GM18907 (cell line): ENCODE measurements at regions not wholly inside any gene's neighbourhood (a gene's known extent, or its start where the extent isn't known, plus 50 kb on each side); places are given as distances from the start of the nearest gene placed in this dataset.
"Not testable (repeated sequence)": the region's sequence is repeated elsewhere in the genome, so short reads cannot be mapped to it uniquely, and the experiment has no call there.

ENCODE experiments used
- ATAC-seq: cut with Tn5 transposase; IDR thresholded peaks from one replicate; pipeline ENCODE4 v1.9.1; 2021; ENCODE audit warnings: mild to moderate bottlenecking, moderate library complexity; ENCODE audit not compliant: unreplicated experiment

GRCh38 chr2:241956521-241957110 is 87.1 kb downstream of the RTP5 start:
- ATAC-seq = no peak

- no peak for ATAC-seq
These were observed 87.7 kb downstream of the RTP5 start for GRCh38 chr2:241957276-241957675.

- ATAC-seq = no peak
These were observed 89.5 kb downstream of the RTP5 start for GRCh38 chr2:241958818-241959545.

GRCh38 chr2:241959751-241960269 is 90.3 kb downstream of the RTP5 start:
- no peak for ATAC-seq

GRCh38 chr2:241961454-241961853 is 91.9 kb downstream of the RTP5 start:
- ATAC-seq = no peak

GRCh38 chr2:241964133-241964532 is 94.6 kb downstream of the RTP5 start:
- ATAC-seq = no peak

- peak; percentile 86 for ATAC-seq
These were observed 96.4 kb downstream of the RTP5 start for GRCh38 chr2:241965931-241966412.

- ATAC-seq = no peak
These were observed 97.3 kb downstream of the RTP5 start for GRCh38 chr2:241966647-241967466.

GRCh38 chr2:241967467-241968144 is 98.1 kb downstream of the RTP5 start:
- no peak for ATAC-seq

- no peak for ATAC-seq
These were observed 98.9 kb downstream of the RTP5 start for GRCh38 chr2:241968417-241968816.

GRCh38 chr2:241969182-241969581 is 99.7 kb downstream of the RTP5 start:
- ATAC-seq = not testable (repeated sequence)

- ATAC-seq = no peak
These were observed 101.2 kb downstream of the RTP5 start for GRCh38 chr2:241970716-241971115.

GRCh38 chr2:241974096-241974495 is 104.6 kb downstream of the RTP5 start:
- no peak for ATAC-seq

- ATAC-seq = no peak
These were observed 105.5 kb downstream of the RTP5 start for GRCh38 chr2:241974851-241975592.

- ATAC-seq = no peak
These were observed 106.2 kb downstream of the RTP5 start for GRCh38 chr2:241975593-241976284.

- no peak for ATAC-seq
These were observed 106.8 kb downstream of the RTP5 start for GRCh38 chr2:241976296-241976695.

- ATAC-seq = no peak
These were observed 108.2 kb downstream of the RTP5 start for GRCh38 chr2:241977557-241978300.

GRCh38 chr2:241978670-241979069 is 109.1 kb downstream of the RTP5 start:
- no peak for ATAC-seq

GRCh38 chr2:241980193-241980592 is 110.7 kb downstream of the RTP5 start:
- no peak for ATAC-seq
